HG03378 (cell line): ENCODE measurements at regions not wholly inside any gene's neighbourhood (a gene's known extent, or its start where the extent isn't known, plus 50 kb on each side); places are given as distances from the start of the nearest gene placed in this dataset.
"Not testable (repeated sequence)": the region's sequence is repeated elsewhere in the genome, so short reads cannot be mapped to it uniquely, and the experiment has no call there.

ENCODE experiments used
- ATAC-seq: cut with Tn5 transposase; IDR thresholded peaks from one replicate; pipeline ENCODE4 v1.9.1; 2021; ENCODE audit warnings: mild to moderate bottlenecking, moderate library complexity; ENCODE audit not compliant: unreplicated experiment

GRCh38 chr6:15817100-15817499 lies 154.3 kb upstream of the DTNBP1 start:
- no peak for ATAC-seq

DNA sequence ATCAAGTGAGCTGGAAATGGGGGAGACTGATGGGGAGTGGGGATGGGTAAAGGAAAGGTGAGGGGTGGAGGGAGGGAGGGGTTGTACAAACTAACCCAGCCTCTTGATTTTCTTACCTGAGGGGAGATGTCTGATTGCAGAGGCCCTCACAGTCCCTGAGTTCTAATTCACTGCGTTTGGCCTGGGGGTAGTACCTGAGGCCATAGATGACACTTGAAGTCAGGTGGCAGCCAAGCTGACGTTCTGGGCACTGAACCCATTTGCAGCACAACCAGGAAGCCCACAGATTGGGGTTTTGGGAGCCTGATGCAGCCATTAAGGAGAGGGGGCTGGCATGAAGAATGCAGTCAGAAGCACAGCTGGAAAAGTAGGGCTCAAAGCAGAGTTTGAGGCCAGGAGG lies 153.8 kb upstream of the DTNBP1 start:
- no peak for ATAC-seq

- ATAC-seq, result not testable (repeated sequence)
These were observed 150.9 kb upstream of the DTNBP1 start for GRCh38 chr6:15813698-15814097.

DNA sequence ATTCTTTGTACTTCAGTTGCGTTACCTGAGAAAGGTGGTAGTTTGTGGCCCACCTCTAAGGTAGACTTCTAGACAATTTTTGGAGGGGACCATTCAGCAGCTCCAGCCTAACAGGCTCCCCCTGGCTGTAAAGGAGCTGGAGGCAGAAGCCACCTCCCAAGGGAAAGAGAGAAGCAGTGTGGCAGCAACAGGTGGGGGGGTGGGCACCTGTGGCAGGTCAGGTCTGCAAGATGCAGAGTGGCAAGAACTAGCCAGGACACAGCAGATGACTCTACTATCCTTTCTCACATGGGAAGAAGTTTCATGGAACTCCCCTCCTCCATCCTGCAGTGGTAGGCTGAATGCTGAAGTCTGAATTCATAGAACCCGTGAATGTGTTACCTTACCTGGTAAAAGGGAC lies 148.3 kb upstream of the DTNBP1 start:
- ATAC-seq, result no peak

GRCh38 chr6:15810618-15811017 lies 147.8 kb upstream of the DTNBP1 start:
- ATAC-seq, result no peak

- ATAC-seq, result no peak
These were observed 146.5 kb upstream of the DTNBP1 start for GRCh38 chr6:15809367-15809766.

DNA sequence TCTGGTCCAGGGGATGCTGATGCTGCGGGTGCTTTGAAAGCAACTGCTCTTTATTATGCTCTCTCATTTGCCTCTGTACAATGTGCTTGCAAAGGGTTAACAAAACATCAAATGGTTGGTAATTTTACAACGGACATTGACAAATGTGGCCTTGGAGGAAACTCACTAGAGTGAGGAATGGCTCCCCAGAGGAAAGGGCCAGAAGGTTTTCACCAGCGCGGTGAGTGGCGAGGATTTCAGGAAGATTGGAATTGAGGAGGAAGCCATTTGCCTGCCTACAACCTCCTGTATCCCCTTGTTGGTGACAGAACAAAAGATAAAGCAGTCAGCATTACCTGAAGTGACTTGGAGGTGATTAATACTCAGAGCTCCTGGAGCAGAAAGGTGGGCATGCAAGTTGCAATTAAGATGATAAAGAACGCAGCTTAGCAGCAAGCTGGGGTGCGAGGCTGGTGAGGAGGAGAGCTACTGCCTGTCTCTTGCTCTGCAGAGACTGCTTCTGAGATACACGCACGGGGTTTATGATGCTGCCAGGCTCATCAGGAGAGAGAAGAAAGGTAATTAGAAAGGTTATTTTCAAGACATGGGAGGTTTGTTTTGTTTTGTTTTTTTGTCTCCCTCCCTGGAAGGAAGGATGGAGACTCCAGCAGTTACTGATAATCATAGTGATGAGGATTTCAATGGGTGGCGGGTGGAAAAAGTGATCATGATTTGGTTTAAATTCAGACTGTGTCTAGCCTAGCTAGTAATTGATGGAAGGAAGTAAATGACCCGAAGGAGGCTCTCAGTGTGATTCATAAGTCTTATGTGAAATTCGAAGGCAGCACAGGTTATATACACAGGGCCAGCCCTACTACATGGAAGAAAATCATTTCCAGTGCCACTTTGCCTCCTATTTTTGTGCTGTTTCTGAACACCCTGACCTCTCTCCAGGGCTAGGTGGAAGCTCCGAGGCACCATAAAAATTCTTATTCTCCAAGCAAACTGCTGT lies 141.6 kb upstream of the DTNBP1 start:
- ATAC-seq, result no peak

DNA sequence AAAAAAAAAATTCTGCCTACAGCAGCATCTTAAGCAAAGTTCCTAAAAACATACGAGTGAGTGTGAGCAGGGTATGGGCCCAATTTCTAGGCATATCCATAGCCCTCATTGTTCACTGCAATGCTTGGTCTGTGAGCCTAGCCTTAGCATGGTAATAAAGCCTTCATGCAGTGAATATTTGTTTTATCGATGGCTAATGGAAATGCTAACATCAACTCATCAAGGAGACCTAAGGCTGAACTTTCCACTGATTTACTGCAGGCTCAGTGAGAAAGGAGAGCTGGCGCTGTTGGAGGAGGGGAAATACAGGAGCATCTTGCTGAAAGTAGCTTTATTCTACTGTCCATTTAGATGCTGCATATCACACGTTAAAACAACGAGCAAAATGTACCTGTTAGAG lies 139.6 kb upstream of the DTNBP1 start:
- no peak for ATAC-seq

DNA sequence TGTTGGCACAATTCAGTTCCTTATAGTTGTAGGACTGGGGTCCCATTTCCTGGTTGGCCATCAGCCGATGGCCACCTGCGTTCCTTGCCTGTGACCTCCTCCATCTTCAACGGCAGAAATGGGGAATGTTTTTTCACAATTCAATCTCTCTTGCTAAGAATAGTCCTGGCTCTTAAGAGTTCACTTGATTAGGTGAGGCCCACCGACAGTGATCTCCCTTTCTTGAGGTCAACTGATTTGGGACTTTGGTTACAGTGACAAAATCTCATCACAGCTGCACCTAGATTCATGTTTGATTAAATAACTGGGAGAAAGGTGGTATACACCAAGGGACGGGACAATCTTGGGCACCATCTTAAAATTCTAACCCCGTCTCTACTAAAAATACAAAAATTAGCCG lies 139.1 kb upstream of the DTNBP1 start:
- no peak for ATAC-seq

- ATAC-seq, result no peak
These were observed 138.2 kb upstream of the DTNBP1 start for GRCh38 chr6:15800841-15801617.

DNA sequence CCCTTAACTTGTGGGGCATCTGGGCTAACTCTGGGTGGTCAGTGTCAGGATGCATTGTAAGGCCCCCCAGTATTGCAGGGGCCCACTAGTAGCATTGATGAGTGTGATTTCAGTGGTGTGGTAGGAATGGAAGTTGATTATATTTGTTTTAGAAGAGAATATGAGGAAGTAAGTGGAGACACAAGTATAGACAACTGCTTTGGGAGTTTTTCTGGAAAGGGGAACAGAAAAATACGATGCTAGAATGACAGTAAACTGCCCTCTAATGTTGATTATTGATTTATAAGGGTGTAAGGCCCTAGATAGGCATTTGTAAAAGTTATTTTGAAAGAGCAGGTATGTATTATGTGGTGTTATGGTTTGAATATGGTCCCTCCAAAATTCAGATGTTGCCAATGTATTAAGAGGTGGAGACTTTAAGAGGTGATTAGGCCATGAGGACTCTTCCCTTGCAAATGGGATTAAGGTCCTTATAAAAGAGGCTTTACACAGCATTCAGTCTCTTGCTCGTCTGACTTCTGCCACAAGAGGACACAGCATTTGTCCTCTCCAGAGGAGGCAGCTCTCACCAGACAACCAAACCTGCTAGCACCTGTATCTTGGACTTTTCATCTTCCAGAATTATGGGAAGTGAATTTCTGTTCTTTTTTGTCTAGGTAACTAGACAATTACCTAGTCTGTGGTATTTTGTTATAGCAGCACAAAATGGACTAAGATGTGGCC lies 135.9 kb upstream of the DTNBP1 start:
- no peak for ATAC-seq

GRCh38 chr6:15796844-15797243 lies 134.0 kb upstream of the DTNBP1 start:
- no peak for ATAC-seq

- ATAC-seq, result no peak
These were observed 133.4 kb upstream of the DTNBP1 start for GRCh38 chr6:15796130-15796771.

- ATAC-seq, result no peak
These were observed 131.0 kb upstream of the DTNBP1 start for GRCh38 chr6:15793826-15794225.

GRCh38 chr6:15793288-15793687 lies 130.5 kb upstream of the DTNBP1 start:
- ATAC-seq, result no peak

- ATAC-seq, result no peak
These were observed 130.0 kb upstream of the DTNBP1 start for GRCh38 chr6:15792842-15793241.

DNA sequence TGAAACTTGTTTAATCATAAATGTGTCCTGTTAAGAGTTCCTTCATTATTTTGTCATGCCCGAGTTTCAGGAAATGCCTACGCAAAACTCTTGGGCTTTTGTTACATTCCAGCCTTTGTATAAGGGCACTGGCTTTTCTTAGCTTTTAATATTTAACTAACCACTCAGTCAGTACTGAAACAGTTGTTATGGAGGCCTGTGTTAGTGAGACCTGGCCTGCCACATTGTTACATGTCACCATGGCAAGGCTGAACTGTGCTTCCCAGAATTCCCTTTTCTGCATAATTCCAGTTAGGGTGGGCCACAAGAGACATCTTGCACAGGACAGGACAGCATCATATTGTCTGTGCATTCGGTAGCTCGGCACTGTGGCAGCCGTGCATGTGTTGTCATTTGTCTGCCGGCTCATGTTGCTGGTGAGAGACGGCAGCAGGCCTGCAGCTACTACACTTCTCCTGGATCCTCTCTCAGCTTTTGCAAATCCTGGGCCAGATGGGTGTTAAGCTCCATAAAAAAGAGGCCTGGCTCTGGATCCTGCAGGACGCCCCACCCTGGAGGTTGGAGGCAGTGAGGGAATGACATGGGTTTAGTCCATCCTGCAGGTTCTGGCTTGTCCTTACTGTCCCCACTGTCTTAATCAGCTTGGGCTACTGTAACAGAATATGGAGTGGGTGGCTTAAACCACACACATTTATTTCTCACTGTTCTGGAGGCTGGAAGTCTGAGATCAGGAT lies 128.8 kb upstream of the DTNBP1 start:
- ATAC-seq, result no peak

DNA sequence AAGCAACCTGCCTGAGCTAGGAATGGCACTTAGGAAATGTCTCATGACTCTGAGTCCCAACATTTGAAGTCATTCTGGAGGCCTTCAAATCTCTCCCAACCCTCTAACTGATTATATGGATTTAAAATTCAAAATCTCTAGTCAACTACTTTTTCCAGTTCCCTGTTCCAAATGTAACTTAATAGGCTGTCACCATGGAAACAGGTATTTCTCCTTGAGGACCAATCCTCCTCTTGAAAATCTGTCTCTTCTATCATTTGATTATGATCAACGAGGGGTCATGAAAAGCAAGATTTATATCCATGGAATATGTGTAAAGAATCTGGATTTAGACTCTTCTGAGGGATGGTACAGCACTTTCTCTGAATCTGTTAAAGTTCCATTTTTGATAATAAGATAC lies 127.3 kb upstream of the DTNBP1 start:
- ATAC-seq, result no peak

GRCh38 chr6:15786846-15787245 lies 124.0 kb upstream of the DTNBP1 start:
- ATAC-seq, result no peak

- ATAC-seq, result no peak
These were observed 120.7 kb upstream of the DTNBP1 start for GRCh38 chr6:15783484-15783883.
